Smooth muscle cell (in vitro differentiated cells): ENCODE measurements at regions not wholly inside any gene's neighbourhood (a gene's known extent, or its start where the extent isn't known, plus 50 kb on each side); places are given as distances from the start of the nearest gene placed in this dataset.

Experiments
- DNase-seq: peaks from one replicate; lab custom pipeline; 2025; ENCODE audit not compliant: unreplicated experiment; lab: John Stamatoyannopoulos, UW
- H2AFZ ChIP-seq: fragments of 200-600 bp; sonication (generic); 2 replicates; pipeline ENCODE4 v1.6.0; 2016; ENCODE audit warnings: antibody characterized with exemption, low read depth, mild to moderate bottlenecking
- H3F3A ChIP-seq: fragments of 200-600 bp; sonication (generic); 2 replicates; pipeline ENCODE4 v1.6.0; 2017; ENCODE audit warnings: antibody characterized with exemption, low read depth
- H3K27ac ChIP-seq: fragments of 200-600 bp; sonication (generic); 2 replicates; pipeline ENCODE4 v1.5.1; 2016; ENCODE audit warnings: low read depth, mild to moderate bottlenecking
- H3K27me3 ChIP-seq: fragments of 200-600 bp; sonication (generic); 2 replicates; pipeline ENCODE4 v1.6.1; 2016; ENCODE audit warnings: low read depth, mild to moderate bottlenecking
- H3K36me3 ChIP-seq: fragments of 200-600 bp; sonication (generic); 2 replicates; pipeline ENCODE4 v1.5.1; 2016; ENCODE audit warnings: low read depth
- H3K4me1 ChIP-seq: fragments of 200-600 bp; sonication (generic); 2 replicates; pipeline ENCODE4 v1.5.1; 2016; ENCODE audit warnings: low read depth
- H3K4me2 ChIP-seq: fragments of 200-600 bp; sonication (generic); 2 replicates; pipeline ENCODE4 v1.6.0; 2016; ENCODE audit warnings: mild to moderate bottlenecking
- H3K4me3 ChIP-seq: fragments of 200-600 bp; sonication (generic); 2 replicates; pipeline ENCODE4 v1.5.1; 2016; ENCODE audit warnings: mild to moderate bottlenecking
- H3K79me2 ChIP-seq: fragments of 200-600 bp; sonication (generic); 2 replicates; pipeline ENCODE4 v1.6.0; 2016; ENCODE audit warnings: low read depth, mild to moderate bottlenecking
- H3K9ac ChIP-seq: fragments of 200-600 bp; sonication (generic); 2 replicates; pipeline ENCODE4 v1.6.0; 2016; ENCODE audit warnings: low read depth
- H3K9me3 ChIP-seq: fragments of 200-600 bp; sonication (generic); replicated peaks from 2 replicates; pipeline ENCODE4 v1.5.1; 2016; ENCODE audit warnings: low read depth
- H4K20me1 ChIP-seq: fragments of 200-600 bp; sonication (generic); 2 replicates; pipeline ENCODE4 v1.6.0; 2016; ENCODE audit warnings: low read depth
- CTCF ChIP-seq: fragments of 200-600 bp; sonication (generic); IDR thresholded peaks from 2 replicates; pipeline ENCODE4 v1.5.1; 2017; ENCODE audit warnings: borderline replicate concordance, mild to moderate bottlenecking, antibody characterized with exemption; ENCODE audit not compliant: insufficient read depth, poor library complexity, severe bottlenecking
- WGBS: methylation state at CpG from one replicate; pipeline ENCODE4 v1.1.7; 2016; ENCODE audit warnings: low lambda C conversion rate; 5-methylcytosine and 5-hydroxymethylcytosine counted together

GRCh38 chr16:35311475-35311874, 1852.1 kb downstream of the TP53TG3F start:
- H3K27me3 ChIP-seq, result no peaks in the 10 kb centered on the region
- H3F3A ChIP-seq, result no peaks in the 10 kb centered on the region
- H4K20me1 ChIP-seq, result no peaks in the 10 kb centered on the region
- no peak overlapping the region for H3K4me2 ChIP-seq
- H3K9me3 ChIP-seq, result no peaks in the 10 kb centered on the region
- no peak for DNase-seq
- H2AFZ ChIP-seq, result no peak overlapping the region
- no peaks in the 10 kb centered on the region for H3K36me3 ChIP-seq
- WGBS, result 77% methylated on average over 10 of the region's 10 CpGs
- H3K79me2 ChIP-seq, result no peaks in the 10 kb centered on the region
- H3K4me1 ChIP-seq, result no peaks in the 10 kb centered on the region
- H3K27ac ChIP-seq, result no peak overlapping the region
- no peak for TF ChIP-seq CTCF
- H3K4me3 ChIP-seq, result no peak overlapping the region
- H3K9ac ChIP-seq, result no peak overlapping the region

- H3K9me3 ChIP-seq, result no peaks in the 10 kb centered on the region
- WGBS, result 66% methylated on average over 3 of the region's 3 CpGs
- H3K4me1 ChIP-seq, result no peaks in the 10 kb centered on the region
Observed at GRCh38 chr16:35314298-35314697, 1854.9 kb downstream of the TP53TG3F start.

GRCh38 chr16:35319536-35320192, 1860.3 kb downstream of the TP53TG3F start:
- no peak for DNase-seq
- no peaks in the 10 kb centered on the region for H3K9me3 ChIP-seq
- H3K36me3 ChIP-seq, result no peaks in the 10 kb centered on the region
- H3K9ac ChIP-seq, result no peak overlapping the region
- no peaks in the 10 kb centered on the region for H3F3A ChIP-seq
- H3K27me3 ChIP-seq, result no peaks in the 10 kb centered on the region
- no peaks in the 10 kb centered on the region for H3K4me1 ChIP-seq
- no peak for TF ChIP-seq CTCF
- no peak overlapping the region for H2AFZ ChIP-seq
- H3K27ac ChIP-seq, result no peak overlapping the region
- H3K79me2 ChIP-seq, result no peaks in the 10 kb centered on the region
- WGBS, result 53% methylated on average over 2 of the region's 2 CpGs
- no peak overlapping the region for H3K4me2 ChIP-seq
- H3K4me3 ChIP-seq, result no peak overlapping the region
- no peaks in the 10 kb centered on the region for H4K20me1 ChIP-seq

More at GRCh38 chr16:35314298-35314697, 1854.9 kb downstream of the TP53TG3F start:
- Histone ChIP-seq H3K4me3 (no peak overlapping the region), H3K27me3 (no peaks in the 10 kb centered on the region), H3K79me2 (no peaks in the 10 kb centered on the region), H4K20me1 (no peaks in the 10 kb centered on the region), H3K4me2 (no peak overlapping the region), H3F3A (no peaks in the 10 kb centered on the region), H3K27ac (no peak overlapping the region), H3K36me3 (no peaks in the 10 kb centered on the region), H3K9ac (no peak overlapping the region), H2AFZ (no peak overlapping the region)
- TF ChIP-seq CTCF, result no peak
- DNase-seq, result no peak

- no peaks in the 10 kb centered on the region for H3K4me1 ChIP-seq
- no peak for TF ChIP-seq CTCF
- no peaks in the 10 kb centered on the region for H3K36me3 ChIP-seq
- 66% methylated on average over 3 of the region's 3 CpGs for WGBS
- H3K27ac ChIP-seq, result no peak overlapping the region
- H3K9ac ChIP-seq, result no peak overlapping the region
- DNase-seq, result no peak
- H3K27me3 ChIP-seq, result no peaks in the 10 kb centered on the region
- no peaks in the 10 kb centered on the region for H3F3A ChIP-seq
- no peak overlapping the region for H3K4me3 ChIP-seq
- no peaks in the 10 kb centered on the region for H4K20me1 ChIP-seq
- H3K4me2 ChIP-seq, result no peak overlapping the region
- no peak overlapping the region for H2AFZ ChIP-seq
- peaks cover 3% of the 10 kb centered on the region for H3K9me3 ChIP-seq
- no peaks in the 10 kb centered on the region for H3K79me2 ChIP-seq
Observed at GRCh38 chr16:35325936-35326335, 1866.5 kb downstream of the TP53TG3F start.
